GM12878 (cell line): ENCODE measurements at regions not wholly inside any gene's neighbourhood (a gene's known extent, or its start where the extent isn't known, plus 50 kb on each side); places are given as distances from the start of the nearest gene placed in this dataset.

ENCODE experiments used
- ATAC-seq: fragments of 200-7000 bp; cut with Tn5 transposase; 3 replicates; pipeline ENCODE4 v1.9.1; 2020; ENCODE audit warnings: mild to moderate bottlenecking, moderate library complexity
- BruUV-seq: library from RNA; stranded (reverse); fragments of 400-500 nt; replicated peaks from 2 replicates; lab custom pipeline; 2021; lab: Mats Ljungman, UMichigan
- CTCF ChIA-PET: fragments of 300-600 bp; sonication (Branson Sonifier 250); formaldehyde crosslinking; extraction: SDS; loops from one replicate; lab custom pipeline; 2021; ENCODE audit warnings: inconsistent platforms; lab: Yijun Ruan, JAX
- POLR2A ChIA-PET: fragments of 350-600 bp; formaldehyde crosslinking; extraction: SDS; loops from one replicate; lab custom pipeline; 2021; ENCODE audit warnings: inconsistent platforms; lab: Charles Lee
- RAD21 ChIA-PET: fragments of 300-600 bp; sonication (Branson Sonifier 250); formaldehyde crosslinking; loops from one replicate; lab custom pipeline; 2023; ENCODE audit warnings: antibody characterized with exemption; ENCODE audit not compliant: unreplicated experiment; lab: Charles Lee
- SMC1A ChIA-PET: fragments of 300-600 bp; sonication (Branson Sonifier 250); formaldehyde crosslinking; loops from one replicate; lab custom pipeline; 2023; ENCODE audit not compliant: unreplicated experiment, uncharacterized antibody; lab: Charles Lee
- DNase-seq: peaks from one replicate; pipeline ENCODE4 v3.0.0-alpha.2; 2011; ENCODE audit warnings: low read depth, low spot score
- FAIRE-seq: peaks from 3 replicates; lab custom pipeline; 2011; peaks lifted over from hg19 to GRCh38; lab: Jason Lieb, UNC
- H2AFZ ChIP-seq: 2 replicates; pipeline ENCODE4 v1.6.0; 2011; ENCODE audit warnings: low read depth, low read length, control low read depth; ENCODE audit not compliant: control insufficient read depth
- H3K27ac ChIP-seq: 2 replicates; pipeline ENCODE4 v1.5.1; 2011; ENCODE audit warnings: control low read depth; ENCODE audit not compliant: control insufficient read depth, insufficient read depth
- H3K27me3 ChIP-seq, 2 experiments: replicated peaks in 1 of 2; 2 replicates each; pipeline versions ENCODE4 v1.6.0 to v1.6.1; 2011; ENCODE audit warnings: low read length in 1 of 2; ENCODE audit not compliant: control insufficient read depth in 2 of 2, insufficient read depth in 2 of 2
- H3K36me3 ChIP-seq, 2 experiments: 2 replicates each; pipeline ENCODE4 v1.5.1; 2011; ENCODE audit warnings: low read length in 1 of 2; ENCODE audit not compliant: control insufficient read depth in 2 of 2, insufficient read depth in 2 of 2
- H3K4me1 ChIP-seq: 2 replicates; pipeline ENCODE4 v1.6.1; 2011; ENCODE audit warnings: mild to moderate bottlenecking, low read length, moderate library complexity, mixed read lengths; ENCODE audit not compliant: control insufficient read depth, insufficient read depth
- H3K4me2 ChIP-seq: 2 replicates; pipeline ENCODE4 v1.6.0; 2011; ENCODE audit warnings: control low read depth; ENCODE audit not compliant: control insufficient read depth, insufficient read depth
- H3K4me3 ChIP-seq: fragments of 200-600 bp; sonication (generic); 2 replicates; pipeline ENCODE4 v1.5.1; 2016
- H3K79me2 ChIP-seq: 2 replicates; pipeline ENCODE4 v1.6.0; 2011; ENCODE audit warnings: low read length; ENCODE audit not compliant: control insufficient read depth, insufficient read depth
- H3K9ac ChIP-seq: 2 replicates; pipeline ENCODE4 v1.8.0; 2011; ENCODE audit warnings: low read length, control low read depth, mixed read lengths; ENCODE audit not compliant: control insufficient read depth, insufficient read depth
- H3K9me3 ChIP-seq: replicated peaks from 3 replicates; pipeline ENCODE4 v1.5.1; 2011; ENCODE audit warnings: mild to moderate bottlenecking, low read length; ENCODE audit not compliant: control insufficient read depth, insufficient read depth
- H4K20me1 ChIP-seq: 2 replicates; pipeline ENCODE4 v1.6.0; 2011; ENCODE audit not compliant: control insufficient read depth, insufficient read depth
- JUND ChIP-seq: IDR thresholded peaks from 2 replicates; pipeline ENCODE4 v1.6.1; 2012; ENCODE audit warnings: low read depth, mild to moderate bottlenecking, low read length, improper control_type of control experiment, moderate library complexity
- WGBS: methylation state at CpG from one replicate; pipeline ENCODE4 v1.1.6; 2016; ENCODE audit warnings: low lambda C conversion rate; ENCODE audit not compliant: insufficient replicate concordance, insufficient coverage; ENCODE audit errors: missing lambda C conversion rate; 5-methylcytosine and 5-hydroxymethylcytosine counted together
- in situ Hi-C: fragments of 300-500 bp; cut with MboI; formaldehyde crosslinking; loops from 9 replicates; pipeline ENCODE4 v1.14.3; 2018; ENCODE audit warnings: mixed read lengths
- intact Hi-C: fragments of 100-400 bp; cut with micrococcal nuclease; formaldehyde crosslinking; loops from one replicate; pipeline ENCODE4 v1.14.2; 2022; ENCODE audit not compliant: unreplicated experiment
- TF ChIP-seq, protein P1 (sequence below): IDR thresholded peaks from 2 replicates; pipeline ENCODE4 v1.6.1; 2012; ENCODE audit warnings: improper control_type of control experiment, low read depth, low read length; ENCODE audit not compliant: insufficient replicate concordance
- TF ChIP-seq, protein P2 (sequence below): fragments of 450-650 bp; IDR thresholded peaks from 2 replicates; pipeline ENCODE4 v1.6.1; 2017; ENCODE audit warnings: mild to moderate bottlenecking
- TF ChIP-seq, protein P3 (sequence below): fragments of 450-650 bp; IDR thresholded peaks from 2 replicates; pipeline ENCODE4 v1.6.1; 2017; ENCODE audit warnings: mild to moderate bottlenecking, low read depth, inconsistent platforms; ENCODE audit not compliant: poor library complexity, severe bottlenecking
- TF ChIP-seq, protein P4 (sequence below): IDR thresholded peaks from 2 replicates; pipeline ENCODE4 v1.6.1; 2012; ENCODE audit warnings: low read length, inconsistent platforms

DNA sequence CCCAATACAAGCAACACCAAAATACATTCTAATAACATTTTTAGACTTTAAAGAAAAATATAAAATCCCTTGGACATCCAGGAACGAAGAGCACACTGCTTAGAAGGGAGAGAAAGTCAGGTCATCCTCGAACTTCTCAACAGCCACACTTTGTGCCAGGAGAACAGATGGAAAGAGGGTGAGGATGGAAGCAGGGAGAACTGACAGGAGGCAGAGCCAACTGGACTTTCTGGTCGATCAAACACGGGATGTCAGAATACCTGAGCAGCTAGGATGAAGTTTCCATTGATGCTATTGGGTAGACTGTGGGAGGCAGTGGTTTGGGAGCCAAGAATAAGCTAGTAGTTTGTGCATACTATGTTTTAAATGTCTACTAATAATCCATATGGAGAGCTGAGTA is 111.4 kb downstream of the TOMM20 start (continued):
- TF ChIP-seq, protein P1, sequence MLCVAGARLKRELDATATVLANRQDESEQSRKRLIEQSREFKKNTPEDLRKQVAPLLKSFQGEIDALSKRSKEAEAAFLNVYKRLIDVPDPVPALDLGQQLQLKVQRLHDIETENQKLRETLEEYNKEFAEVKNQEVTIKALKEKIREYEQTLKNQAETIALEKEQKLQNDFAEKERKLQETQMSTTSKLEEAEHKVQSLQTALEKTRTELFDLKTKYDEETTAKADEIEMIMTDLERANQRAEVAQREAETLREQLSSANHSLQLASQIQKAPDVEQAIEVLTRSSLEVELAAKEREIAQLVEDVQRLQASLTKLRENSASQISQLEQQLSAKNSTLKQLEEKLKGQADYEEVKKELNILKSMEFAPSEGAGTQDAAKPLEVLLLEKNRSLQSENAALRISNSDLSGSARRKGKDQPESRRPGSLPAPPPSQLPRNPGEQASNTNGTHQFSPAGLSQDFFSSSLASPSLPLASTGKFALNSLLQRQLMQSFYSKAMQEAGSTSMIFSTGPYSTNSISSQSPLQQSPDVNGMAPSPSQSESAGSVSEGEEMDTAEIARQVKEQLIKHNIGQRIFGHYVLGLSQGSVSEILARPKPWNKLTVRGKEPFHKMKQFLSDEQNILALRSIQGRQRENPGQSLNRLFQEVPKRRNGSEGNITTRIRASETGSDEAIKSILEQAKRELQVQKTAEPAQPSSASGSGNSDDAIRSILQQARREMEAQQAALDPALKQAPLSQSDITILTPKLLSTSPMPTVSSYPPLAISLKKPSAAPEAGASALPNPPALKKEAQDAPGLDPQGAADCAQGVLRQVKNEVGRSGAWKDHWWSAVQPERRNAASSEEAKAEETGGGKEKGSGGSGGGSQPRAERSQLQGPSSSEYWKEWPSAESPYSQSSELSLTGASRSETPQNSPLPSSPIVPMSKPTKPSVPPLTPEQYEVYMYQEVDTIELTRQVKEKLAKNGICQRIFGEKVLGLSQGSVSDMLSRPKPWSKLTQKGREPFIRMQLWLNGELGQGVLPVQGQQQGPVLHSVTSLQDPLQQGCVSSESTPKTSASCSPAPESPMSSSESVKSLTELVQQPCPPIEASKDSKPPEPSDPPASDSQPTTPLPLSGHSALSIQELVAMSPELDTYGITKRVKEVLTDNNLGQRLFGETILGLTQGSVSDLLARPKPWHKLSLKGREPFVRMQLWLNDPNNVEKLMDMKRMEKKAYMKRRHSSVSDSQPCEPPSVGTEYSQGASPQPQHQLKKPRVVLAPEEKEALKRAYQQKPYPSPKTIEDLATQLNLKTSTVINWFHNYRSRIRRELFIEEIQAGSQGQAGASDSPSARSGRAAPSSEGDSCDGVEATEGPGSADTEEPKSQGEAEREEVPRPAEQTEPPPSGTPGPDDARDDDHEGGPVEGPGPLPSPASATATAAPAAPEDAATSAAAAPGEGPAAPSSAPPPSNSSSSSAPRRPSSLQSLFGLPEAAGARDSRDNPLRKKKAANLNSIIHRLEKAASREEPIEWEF, result no peak
- no peak for TF ChIP-seq JUND

DNA sequence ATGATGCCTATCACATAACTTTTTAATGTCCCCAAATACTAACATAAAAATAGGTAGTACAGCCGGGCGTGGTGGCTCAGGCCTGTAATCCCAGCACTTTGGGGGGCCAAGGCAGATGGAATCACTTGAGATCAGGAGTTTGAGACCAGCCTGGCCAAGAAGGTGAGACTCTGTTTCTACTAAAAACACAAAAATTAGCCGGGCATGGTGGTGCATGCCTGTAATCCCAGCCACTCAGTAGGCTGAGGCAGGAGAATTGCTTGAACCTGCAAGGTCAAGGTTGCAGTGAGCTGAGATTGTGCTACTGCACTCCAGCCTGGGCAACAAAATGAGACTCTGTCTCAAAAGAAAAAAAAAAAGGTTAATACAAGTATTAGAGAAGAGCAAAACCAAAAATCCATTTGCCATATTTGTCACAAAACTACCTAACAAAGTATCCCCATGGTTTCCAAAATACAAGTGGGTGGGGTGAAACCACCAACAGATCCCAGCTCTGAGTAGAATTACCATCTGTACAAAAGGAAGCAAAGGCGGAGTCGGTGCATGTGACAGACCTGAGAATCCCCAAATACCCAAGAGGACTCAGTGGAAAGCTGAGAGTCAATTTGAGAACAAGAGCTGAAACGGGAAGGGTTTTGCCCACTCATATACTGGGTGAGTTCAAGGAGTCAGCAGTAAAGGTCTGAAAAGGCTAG is 113.2 kb downstream of the TOMM20 start:
- ATAC-seq (peak; percentile 52), DNase-seq (peak; percentile 99), FAIRE-seq (peak; percentile 18)
- Histone ChIP-seq H3K27ac (peak overlapping the region; percentile 99), H3K36me3 (no peaks in the 10 kb centered on the region), H3K79me2 (0 out of 2 replicates have a peak, but pooled peaks cover 1% of the 10 kb centered on the region), H3K4me1 (peaks cover 72% of the 10 kb centered on the region), H4K20me1 (no peaks in the 10 kb centered on the region), H3K9me3 (peaks cover 4% of the 10 kb centered on the region; the same call in 2 of the 3 replicates), H3K27me3 (no peaks in the 10 kb centered on the region), H3K9ac (peak overlapping the region; percentile 50), H3K4me3 (no peak overlapping the region), H2AFZ (no peak overlapping the region), H3K4me2 (no peak overlapping the region)
- intact Hi-C loops (loop anchor here (1.0 kb wide), 2 partner anchors 33 to 60 kb away; no protein-coding TSS in a partner anchor), in situ Hi-C loops (no loop called here)
- CTCF ChIA-PET, result interaction anchor here (0.7 to 2.6 kb wide), 9 partner anchors 10 to 516 kb away, joined by 3 to 16 read pairs (median 3); no protein-coding TSS in a partner anchor
- RAD21 ChIA-PET, result interaction anchor here (0.6 to 6.6 kb wide), 28 partner anchors 8 to 520 kb away, joined by 3 to 79 read pairs (median 6); no protein-coding TSS in a partner anchor
- BruUV-seq, result TSS peak; percentile 56
- SMC1A ChIA-PET, result interaction anchor here (0.8 to 11.0 kb wide), 25 partner anchors 8 to 520 kb away, joined by 3 to 125 read pairs (median 5); no protein-coding TSS in a partner anchor
- POLR2A ChIA-PET, result interaction anchor here (0.6 to 3.4 kb wide), 15 partner anchors 9 to 244 kb away, joined by 3 to 23 read pairs (median 6); no protein-coding TSS in a partner anchor
- 16% methylated on average over 6 of the region's 6 CpGs for WGBS
- TF ChIP-seq, protein P2, sequence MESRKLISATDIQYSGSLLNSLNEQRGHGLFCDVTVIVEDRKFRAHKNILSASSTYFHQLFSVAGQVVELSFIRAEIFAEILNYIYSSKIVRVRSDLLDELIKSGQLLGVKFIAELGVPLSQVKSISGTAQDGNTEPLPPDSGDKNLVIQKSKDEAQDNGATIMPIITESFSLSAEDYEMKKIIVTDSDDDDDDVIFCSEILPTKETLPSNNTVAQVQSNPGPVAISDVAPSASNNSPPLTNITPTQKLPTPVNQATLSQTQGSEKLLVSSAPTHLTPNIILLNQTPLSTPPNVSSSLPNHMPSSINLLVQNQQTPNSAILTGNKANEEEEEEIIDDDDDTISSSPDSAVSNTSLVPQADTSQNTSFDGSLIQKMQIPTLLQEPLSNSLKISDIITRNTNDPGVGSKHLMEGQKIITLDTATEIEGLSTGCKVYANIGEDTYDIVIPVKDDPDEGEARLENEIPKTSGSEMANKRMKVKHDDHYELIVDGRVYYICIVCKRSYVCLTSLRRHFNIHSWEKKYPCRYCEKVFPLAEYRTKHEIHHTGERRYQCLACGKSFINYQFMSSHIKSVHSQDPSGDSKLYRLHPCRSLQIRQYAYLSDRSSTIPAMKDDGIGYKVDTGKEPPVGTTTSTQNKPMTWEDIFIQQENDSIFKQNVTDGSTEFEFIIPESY, result no peak
- TF ChIP-seq, protein P3, sequence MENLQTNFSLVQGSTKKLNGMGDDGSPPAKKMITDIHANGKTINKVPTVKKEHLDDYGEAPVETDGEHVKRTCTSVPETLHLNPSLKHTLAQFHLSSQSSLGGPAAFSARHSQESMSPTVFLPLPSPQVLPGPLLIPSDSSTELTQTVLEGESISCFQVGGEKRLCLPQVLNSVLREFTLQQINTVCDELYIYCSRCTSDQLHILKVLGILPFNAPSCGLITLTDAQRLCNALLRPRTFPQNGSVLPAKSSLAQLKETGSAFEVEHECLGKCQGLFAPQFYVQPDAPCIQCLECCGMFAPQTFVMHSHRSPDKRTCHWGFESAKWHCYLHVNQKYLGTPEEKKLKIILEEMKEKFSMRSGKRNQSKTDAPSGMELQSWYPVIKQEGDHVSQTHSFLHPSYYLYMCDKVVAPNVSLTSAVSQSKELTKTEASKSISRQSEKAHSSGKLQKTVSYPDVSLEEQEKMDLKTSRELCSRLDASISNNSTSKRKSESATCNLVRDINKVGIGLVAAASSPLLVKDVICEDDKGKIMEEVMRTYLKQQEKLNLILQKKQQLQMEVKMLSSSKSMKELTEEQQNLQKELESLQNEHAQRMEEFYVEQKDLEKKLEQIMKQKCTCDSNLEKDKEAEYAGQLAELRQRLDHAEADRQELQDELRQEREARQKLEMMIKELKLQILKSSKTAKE, result peak; percentile 97
- TF ChIP-seq, protein P4, sequence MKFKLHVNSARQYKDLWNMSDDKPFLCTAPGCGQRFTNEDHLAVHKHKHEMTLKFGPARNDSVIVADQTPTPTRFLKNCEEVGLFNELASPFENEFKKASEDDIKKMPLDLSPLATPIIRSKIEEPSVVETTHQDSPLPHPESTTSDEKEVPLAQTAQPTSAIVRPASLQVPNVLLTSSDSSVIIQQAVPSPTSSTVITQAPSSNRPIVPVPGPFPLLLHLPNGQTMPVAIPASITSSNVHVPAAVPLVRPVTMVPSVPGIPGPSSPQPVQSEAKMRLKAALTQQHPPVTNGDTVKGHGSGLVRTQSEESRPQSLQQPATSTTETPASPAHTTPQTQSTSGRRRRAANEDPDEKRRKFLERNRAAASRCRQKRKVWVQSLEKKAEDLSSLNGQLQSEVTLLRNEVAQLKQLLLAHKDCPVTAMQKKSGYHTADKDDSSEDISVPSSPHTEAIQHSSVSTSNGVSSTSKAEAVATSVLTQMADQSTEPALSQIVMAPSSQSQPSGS, result no peak
